Esophagus squamous epithelium (tissue), 5 donors: ENCODE measurements at regions not wholly inside any gene's neighbourhood (a gene's known extent, or its start where the extent isn't known, plus 50 kb on each side); places are given as distances from the start of the nearest gene placed in this dataset.

Experiments
- DNase-seq: peaks from one replicate; lab custom pipeline; 2025; lab: John Stamatoyannopoulos, UW
- H3K27ac ChIP-seq, 4 donors: fragments of 200-600 bp; sonication (generic); one replicate each; pipeline ENCODE4 v1.5.1; 2016 to 2019; ENCODE audit warnings: mild to moderate bottlenecking in 1 of 4
- H3K27me3 ChIP-seq, 4 donors: fragments of 200-600 bp; sonication (generic); 1 replicate in 3 of 4; 2 replicates in 1 of 4; pipeline versions ENCODE4 v1.5.1 to v1.6.0; 2017 to 2021; ENCODE audit warnings: antibody characterized with exemption in 1 of 4
- H3K36me3 ChIP-seq, 3 donors: fragments of 200-600 bp; sonication (generic); one replicate each; pipeline ENCODE4 v1.5.1; 2016 to 2019
- H3K4me1 ChIP-seq, 3 donors: fragments of 200-600 bp; sonication (generic); one replicate each; pipeline ENCODE4 v1.5.1; 2017 to 2019
- H3K4me3 ChIP-seq, 4 donors: fragments of 200-600 bp; sonication (generic); 1 replicate in 3 of 4; 2 replicates in 1 of 4; pipeline ENCODE4 v1.5.1; 2016 to 2019; ENCODE audit warnings: mild to moderate bottlenecking in 2 of 4, moderate library complexity in 1 of 4
- H3K9me3 ChIP-seq, 3 donors: fragments of 200-600 bp; sonication (generic); one replicate each; pipeline ENCODE4 v1.5.1; 2016 to 2019
- CTCF ChIP-seq, 6 experiments: fragments of 450-650 bp in 4 of 6; fragments of 200-600 bp in 2 of 6; sonication (generic) in 2 of 6; IDR thresholded peaks; one replicate each; pipeline ENCODE4 v1.5.1; 2016 to 2019; ENCODE audit warnings: antibody characterized with exemption in 6 of 6, mild to moderate bottlenecking in 4 of 6, moderate library complexity in 4 of 6
- POLR2A ChIP-seq, 4 donors: fragments of 450-650 bp; IDR thresholded peaks; one replicate each; pipeline ENCODE4 v1.6.1; 2017; ENCODE audit warnings: antibody characterized with exemption in 4 of 4, mild to moderate bottlenecking in 4 of 4, moderate library complexity in 3 of 4
- WGBS, 2 donors: methylation state at CpG; one replicate each; pipeline ENCODE4 v1.1.5; 2018; 5-methylcytosine and 5-hydroxymethylcytosine counted together
- intact Hi-C: fragments of 100-400 bp; cut with DNase I; formaldehyde crosslinking; loops from one replicate; pipeline ENCODE4 v1.15.0; 2022
- donor health status: DM: yes; HTN: yes; CAD: no.

GRCh38 chr7:51700593-51701215, 384.1 kb upstream of the COBL start:
- Histone ChIP-seq H3K9me3 (peaks cover 0 to 5% (median 0%) of the 10 kb centered on the region in 3 donors), H3K27ac (no peak overlapping the region), H3K4me1 (no peaks in the 10 kb centered on the region), H3K36me3 (no peaks in the 10 kb centered on the region), H3K4me3 (no peak overlapping the region), H3K27me3 (no peaks in the 10 kb centered on the region)
- no peak for TF ChIP-seq POLR2A (IDR thresholded peaks at IDR 0.05)
- no peak for TF ChIP-seq CTCF (IDR thresholded peaks at IDR 0.05)
- 48 to 62% methylated on average over 3 of the region's 3 CpGs for WGBS, 2 donors
- DNase-seq, result no peak
- intact Hi-C loops, result no loop called here

GRCh38 chr7:51693258-51693657, 376.6 kb upstream of the COBL start:
- intact Hi-C loops, result no loop called here
- Histone ChIP-seq H3K9me3 (no peaks in the 10 kb centered on the region), H3K4me1 (no peaks in the 10 kb centered on the region), H3K4me3 (no peak overlapping the region), H3K27ac (no peak overlapping the region), H3K27me3 (no peaks in the 10 kb centered on the region), H3K36me3 (no peaks in the 10 kb centered on the region)
- TF ChIP-seq POLR2A (IDR thresholded peaks at IDR 0.05), result no peak
- 67 to 76% methylated on average over 5 of the region's 5 CpGs for WGBS, 2 donors
- DNase-seq, result no peak

- Histone ChIP-seq H3K27me3 (no peaks in the 10 kb centered on the region), H3K4me3 (no peak overlapping the region), H3K36me3 (no peaks in the 10 kb centered on the region), H3K9me3 (no peaks in the 10 kb centered on the region), H3K4me1 (no peaks in the 10 kb centered on the region), H3K27ac (no peak overlapping the region)
- WGBS, 2 donors, result 68 to 77% methylated on average over 3 of the region's 3 CpGs
- intact Hi-C loops, result no loop called here
- no peak for TF ChIP-seq POLR2A (IDR thresholded peaks at IDR 0.05)
- TF ChIP-seq CTCF (IDR thresholded peaks at IDR 0.05), result no peak
- no peak for DNase-seq
Measured at GRCh38 chr7:51689547-51689946, 372.9 kb upstream of the COBL start.

DNA sequence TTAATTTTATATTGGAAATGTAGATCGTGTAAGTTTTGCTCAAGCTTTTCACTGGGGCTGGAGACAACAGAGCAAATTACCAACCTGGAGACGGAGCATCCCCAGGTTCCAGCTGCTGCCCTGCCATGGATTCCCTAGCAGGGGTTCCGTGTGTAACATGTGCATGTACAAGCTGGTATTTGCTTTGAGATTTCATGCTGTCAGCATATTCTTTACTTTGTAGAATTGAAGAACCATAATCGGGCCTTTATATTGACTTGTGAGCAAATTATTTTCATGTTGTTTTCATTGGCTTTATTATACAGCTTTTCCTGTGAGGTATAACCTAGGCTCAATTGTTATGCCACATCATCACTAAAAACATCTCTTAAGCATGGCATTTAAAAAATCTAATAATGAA, 369.2 kb upstream of the COBL start:
- Histone ChIP-seq H3K4me3 (no peak overlapping the region), H3K27me3 (no peaks in the 10 kb centered on the region), H3K4me1 (no peaks in the 10 kb centered on the region), H3K36me3 (no peaks in the 10 kb centered on the region), H3K9me3 (no peaks in the 10 kb centered on the region), H3K27ac (no peak overlapping the region)
- WGBS, 2 donors, result 70 to 71% methylated on average over 4 of the region's 4 CpGs
- intact Hi-C loops, result no loop called here
- TF ChIP-seq CTCF (IDR thresholded peaks at IDR 0.05), result no peak
- DNase-seq, result no peak

- intact Hi-C loops, result no loop called here
- 69 to 70% methylated on average over 13 of the region's 13 CpGs for WGBS, 2 donors
- Histone ChIP-seq H3K9me3 (no peaks in the 10 kb centered on the region), H3K27ac (no peak overlapping the region), H3K27me3 (no peaks in the 10 kb centered on the region), H3K4me3 (no peak overlapping the region), H3K36me3 (no peaks in the 10 kb centered on the region), H3K4me1 (no peaks in the 10 kb centered on the region)
- no peak for DNase-seq
- TF ChIP-seq POLR2A (IDR thresholded peaks at IDR 0.05) (no peak), CTCF (IDR thresholded peaks at IDR 0.05) (no peak)
Measured at GRCh38 chr7:51680594-51681399, 364.2 kb upstream of the COBL start.
